Neuronal stem cell (in vitro differentiated cells): ENCODE measurements at regions not wholly inside any gene's neighbourhood (a gene's known extent, or its start where the extent isn't known, plus 50 kb on each side); places are given as distances from the start of the nearest gene placed in this dataset.

Experiments
- DNase-seq: peaks from one replicate; pipeline ENCODE4 v3.0.0-alpha.2; 2013; ENCODE audit warnings: low spot score
- H2AFZ ChIP-seq: one replicate; pipeline ENCODE4 v1.6.1; 2013; ENCODE audit warnings: mild to moderate bottlenecking, low read length, inconsistent platforms
- H2AK5ac ChIP-seq: 2 replicates; pipeline ENCODE4 v1.6.1; 2013; ENCODE audit warnings: low read depth, mild to moderate bottlenecking, inconsistent platforms, low read length, moderate library complexity, mixed read lengths
- H2BK120ac ChIP-seq: 2 replicates; pipeline ENCODE4 v1.6.1; 2013; ENCODE audit warnings: low read depth, mild to moderate bottlenecking, inconsistent platforms, low read length, moderate library complexity, mixed read lengths
- H2BK12ac ChIP-seq: one replicate; pipeline ENCODE4 v1.6.1; 2013; ENCODE audit warnings: low read length, inconsistent platforms
- H2BK15ac ChIP-seq: 2 replicates; pipeline ENCODE4 v1.6.1; 2013; ENCODE audit warnings: mild to moderate bottlenecking, low read length, inconsistent platforms, mixed read lengths
- H2BK5ac ChIP-seq: one replicate; pipeline ENCODE4 v1.6.1; 2013; ENCODE audit warnings: inconsistent platforms, mild to moderate bottlenecking, low read length, moderate library complexity
- H3K14ac ChIP-seq: one replicate; pipeline ENCODE4 v1.6.1; 2013; ENCODE audit warnings: low read length, inconsistent platforms
- H3K18ac ChIP-seq: 2 replicates; pipeline ENCODE4 v1.6.1; 2013; ENCODE audit warnings: low read length, inconsistent platforms
- H3K23ac ChIP-seq: 2 replicates; pipeline ENCODE4 v1.6.1; 2013; ENCODE audit warnings: low read depth, mild to moderate bottlenecking, mixed read lengths, low read length, inconsistent platforms; ENCODE audit not compliant: poor library complexity
- H3K27ac ChIP-seq: replicated peaks from 3 replicates; pipeline ENCODE4 v1.5.1; 2013; ENCODE audit warnings: low read length, inconsistent platforms
- H3K27me3 ChIP-seq, 3 experiments: 2 replicates each; pipeline ENCODE4 v1.6.1; 2013; ENCODE audit warnings: low read length in 3 of 3, mild to moderate bottlenecking in 2 of 3, inconsistent platforms in 1 of 3, low read depth in 1 of 3, mixed read lengths in 1 of 3, moderate library complexity in 1 of 3; ENCODE audit not compliant: control insufficient read depth in 3 of 3, insufficient read depth in 3 of 3
- H3K36me3 ChIP-seq, 2 donors: replicated peaks in 1 of 2; 2 replicates each; pipeline ENCODE4 v1.6.1; 2013; ENCODE audit warnings: low read length in 2 of 2; ENCODE audit not compliant: control insufficient read depth in 2 of 2, insufficient read depth in 2 of 2
- H3K4ac ChIP-seq: 2 replicates; pipeline ENCODE4 v1.6.1; 2013; ENCODE audit warnings: inconsistent platforms, mild to moderate bottlenecking, low read length, moderate library complexity
- H3K4me1 ChIP-seq, 2 donors: 1 replicate in 1 of 2; 2 replicates in 1 of 2; pipeline ENCODE4 v1.6.1; 2013; ENCODE audit warnings: low read length in 2 of 2, low read depth in 1 of 2; ENCODE audit not compliant: control insufficient read depth in 2 of 2, insufficient read depth in 1 of 2
- H3K4me2 ChIP-seq: one replicate; pipeline ENCODE4 v1.6.1; 2013; ENCODE audit warnings: mild to moderate bottlenecking, low read length, inconsistent platforms; ENCODE audit not compliant: insufficient read depth, poor library complexity, severe bottlenecking
- H3K4me3 ChIP-seq, 2 donors: 2 replicates each; pipeline ENCODE4 v1.5.1; 2013; ENCODE audit warnings: low read length in 2 of 2, mild to moderate bottlenecking in 2 of 2, inconsistent platforms in 1 of 2, moderate library complexity in 1 of 2
- H3K79me1 ChIP-seq: one replicate; pipeline ENCODE4 v1.6.1; 2013; ENCODE audit warnings: low read depth, mild to moderate bottlenecking, inconsistent platforms, low read length, moderate library complexity
- H3K9ac ChIP-seq: one replicate; pipeline ENCODE4 v1.6.1; 2013; ENCODE audit warnings: mild to moderate bottlenecking, low read depth, low read length, inconsistent platforms; ENCODE audit not compliant: poor library complexity
- H3K9me3 ChIP-seq, 2 donors: replicated peaks in 1 of 2; 2 replicates each; pipeline versions ENCODE3 to v1.6.1; 2013; ENCODE audit warnings: low read length in 2 of 2, mild to moderate bottlenecking in 2 of 2, inconsistent platforms in 1 of 2, low read depth in 1 of 2, mixed read lengths in 1 of 2, moderate library complexity in 1 of 2; ENCODE audit not compliant: control insufficient read depth in 2 of 2, insufficient read depth in 1 of 2
- H4K8ac ChIP-seq: one replicate; pipeline ENCODE4 v1.6.1; 2013; ENCODE audit warnings: low read depth, mild to moderate bottlenecking, inconsistent platforms, low read length, moderate library complexity
- H4K91ac ChIP-seq: one replicate; pipeline ENCODE4 v1.6.1; 2013; ENCODE audit warnings: low read length, low read depth, mild to moderate bottlenecking, inconsistent platforms; ENCODE audit not compliant: poor library complexity
- WGBS, 2 donors: extraction: QIAGEN DNeasy Blood & Tissue Kit; methylation state at CpG; one replicate each; pipeline ENCODE4 v1.1.7; 2013; ENCODE audit warnings: missing lambda C conversion rate in 2 of 2, mixed read lengths in 1 of 2; ENCODE audit not compliant: insufficient read length in 2 of 2, insufficient replicate concordance in 1 of 2; ENCODE audit errors: extremely low coverage in 2 of 2; 5-methylcytosine and 5-hydroxymethylcytosine counted together

DNA sequence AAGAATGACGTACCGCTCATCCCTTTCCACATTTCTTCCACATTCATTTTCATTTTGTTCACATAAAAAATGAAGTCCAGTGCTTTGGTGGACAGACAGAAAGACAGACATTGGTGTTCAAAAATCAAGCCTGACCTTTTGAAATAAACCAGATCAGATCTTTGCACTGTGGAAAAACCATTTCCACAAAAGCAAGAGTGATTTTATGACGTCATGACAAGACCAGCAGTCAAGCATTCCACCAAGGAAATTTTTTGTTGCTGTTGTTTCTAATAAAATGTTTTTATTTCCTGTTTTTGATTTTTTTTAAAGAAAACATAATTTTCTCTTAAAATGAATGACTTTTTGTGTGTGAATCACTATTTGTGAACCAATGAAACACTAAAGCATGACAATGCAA is 350.0 kb downstream of the KCNJ2 start:
- H3K14ac ChIP-seq, result no peak overlapping the region
- no peak overlapping the region for H3K4me2 ChIP-seq
- no peak overlapping the region for H2AFZ ChIP-seq
- no peak overlapping the region for H2BK5ac ChIP-seq
- no peaks in the 10 kb centered on the region for H3K4me1 ChIP-seq
- no peak overlapping the region for H3K23ac ChIP-seq
- DNase-seq, result no peak
- H2BK12ac ChIP-seq, result no peak overlapping the region
- no CpG with 5 or more reads among the region's 3 CpGs for WGBS, 2 donors
- H3K36me3 ChIP-seq, result no peaks in the 10 kb centered on the region
- no peak overlapping the region for H2AK5ac ChIP-seq
- no peaks in the 10 kb centered on the region for H3K79me1 ChIP-seq
- H4K8ac ChIP-seq, result no peak overlapping the region
- no peak overlapping the region for H3K9ac ChIP-seq
- no peak overlapping the region for H3K18ac ChIP-seq
- no peak overlapping the region for H3K27ac ChIP-seq
- H2BK120ac ChIP-seq, result no peak overlapping the region
- H3K27me3 ChIP-seq, result no peaks in the 10 kb centered on the region
- H3K4me3 ChIP-seq, result no peak overlapping the region
- no peaks in the 10 kb centered on the region for H3K9me3 ChIP-seq
- no peak overlapping the region for H4K91ac ChIP-seq
- H2BK15ac ChIP-seq, result no peak overlapping the region
- no peak overlapping the region for H3K4ac ChIP-seq

DNA sequence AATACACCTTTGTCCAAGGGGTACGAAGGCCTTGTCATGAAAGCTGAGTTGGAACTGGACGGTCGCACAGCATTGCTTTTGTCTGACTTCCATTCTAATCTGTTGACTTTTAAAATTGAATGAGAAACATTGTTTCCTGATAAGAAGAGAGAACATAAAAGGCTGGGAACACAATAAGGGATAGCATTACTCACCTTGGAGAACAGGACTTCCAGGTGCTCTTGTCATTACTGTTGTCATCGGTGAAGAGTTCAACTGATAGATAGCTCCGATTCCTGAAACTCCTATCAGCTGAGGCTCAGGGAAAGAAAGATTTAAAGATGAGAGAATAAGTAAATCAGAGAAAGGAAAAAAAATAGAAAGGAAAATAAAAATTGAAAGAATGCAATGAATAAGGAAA is 351.1 kb downstream of the KCNJ2 start:
- Histone ChIP-seq H2BK15ac (no peak overlapping the region), H3K4me1 (no peaks in the 10 kb centered on the region), H3K4me3 (no peak overlapping the region), H2AFZ (no peak overlapping the region), H3K79me1 (no peaks in the 10 kb centered on the region), H2AK5ac (no peak overlapping the region), H3K14ac (no peak overlapping the region), H3K4ac (no peak overlapping the region), H3K23ac (no peak overlapping the region), H3K4me2 (no peak overlapping the region), H3K9me3 (no peaks in the 10 kb centered on the region), H3K9ac (no peak overlapping the region), H2BK5ac (no peak overlapping the region), H2BK12ac (no peak overlapping the region), H4K91ac (no peak overlapping the region), H3K18ac (no peak overlapping the region), H3K36me3 (no peaks in the 10 kb centered on the region), H4K8ac (no peak overlapping the region), H3K27ac (no peak overlapping the region), H3K27me3 (no peaks in the 10 kb centered on the region), H2BK120ac (no peak overlapping the region)
- no peak for DNase-seq
- no CpG with 5 or more reads among the region's 5 CpGs for WGBS, 2 donors

DNA sequence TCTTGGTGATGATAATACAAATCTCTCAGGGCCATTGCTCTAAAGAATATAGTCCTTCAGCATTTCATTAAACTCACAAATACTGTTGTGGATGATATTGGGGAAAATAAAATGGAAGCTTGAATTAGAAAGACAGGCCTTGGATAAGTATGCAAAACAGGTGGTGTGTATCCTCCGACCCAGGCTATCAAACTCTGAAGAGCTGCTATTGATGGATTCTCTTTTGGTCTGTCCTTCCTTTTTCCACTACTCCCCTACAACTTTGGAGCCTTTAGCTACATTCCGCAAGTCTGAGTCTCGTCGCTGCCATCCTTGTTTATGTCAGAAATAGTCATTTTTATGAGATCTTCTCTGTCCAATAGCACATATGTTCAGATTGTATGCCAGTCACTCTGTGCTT is 351.6 kb downstream of the KCNJ2 start:
- no CpG with 5 or more reads among the region's 4 CpGs for WGBS, 2 donors
- Histone ChIP-seq H3K4ac (no peak overlapping the region), H2AK5ac (no peak overlapping the region), H4K91ac (no peak overlapping the region), H3K9me3 (no peaks in the 10 kb centered on the region), H3K9ac (no peak overlapping the region), H3K4me1 (no peaks in the 10 kb centered on the region), H3K4me2 (no peak overlapping the region), H2BK5ac (no peak overlapping the region), H3K4me3 (no peak overlapping the region), H3K18ac (no peak overlapping the region), H3K23ac (no peak overlapping the region), H3K79me1 (no peaks in the 10 kb centered on the region), H3K27me3 (no peaks in the 10 kb centered on the region), H3K36me3 (no peaks in the 10 kb centered on the region), H2BK15ac (no peak overlapping the region), H4K8ac (no peak overlapping the region), H2BK12ac (no peak overlapping the region), H3K27ac (no peak overlapping the region), H2AFZ (no peak overlapping the region), H2BK120ac (no peak overlapping the region), H3K14ac (no peak overlapping the region)
- DNase-seq, result no peak

DNA sequence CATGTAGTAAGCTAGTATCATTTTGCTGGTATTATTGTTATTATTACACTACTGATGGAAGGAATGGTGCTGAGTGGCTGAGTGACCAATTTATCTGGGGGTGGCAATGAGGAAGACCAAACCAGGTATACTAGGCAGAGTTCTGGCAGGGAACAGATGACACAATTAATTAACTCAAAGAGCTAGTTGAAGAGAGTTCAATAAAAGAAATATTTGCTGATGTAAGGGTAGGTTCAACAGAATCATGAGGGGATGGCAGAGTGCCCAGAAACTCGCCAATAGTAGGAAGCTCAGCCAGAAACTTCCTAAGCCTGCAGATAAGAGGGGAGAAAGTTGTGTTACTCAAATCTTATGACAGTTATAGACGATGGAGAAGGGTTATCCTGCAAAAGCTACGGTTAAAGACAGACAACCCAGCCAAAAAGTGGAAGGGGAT is 352.5 kb downstream of the KCNJ2 start:
- Histone ChIP-seq H2BK120ac (no peak overlapping the region), H3K4me1 (no peaks in the 10 kb centered on the region), H4K91ac (no peak overlapping the region), H3K9ac (no peak overlapping the region), H2AFZ (no peak overlapping the region), H2BK5ac (no peak overlapping the region), H3K4ac (no peak overlapping the region), H3K27ac (no peak overlapping the region), H3K9me3 (no peaks in the 10 kb centered on the region), H3K4me2 (no peak overlapping the region), H2BK15ac (no peak overlapping the region), H3K79me1 (no peaks in the 10 kb centered on the region), H3K4me3 (no peak overlapping the region), H2AK5ac (no peak overlapping the region), H3K27me3 (no peaks in the 10 kb centered on the region), H3K18ac (no peak overlapping the region), H2BK12ac (no peak overlapping the region), H4K8ac (no peak overlapping the region), H3K36me3 (no peaks in the 10 kb centered on the region), H3K23ac (no peak overlapping the region), H3K14ac (no peak overlapping the region)
- whole genome bisulfite sequencing, 2 donors, result no CpG with 5 or more reads among the region's 3 CpGs
- DNase-seq, result no peak
